NCI-H146 (cell line): ENCODE measurements at regions not wholly inside any gene's neighbourhood (a gene's known extent, or its start where the extent isn't known, plus 50 kb on each side); places are given as distances from the start of the nearest gene placed in this dataset.
"Not testable (repeated sequence)": the region's sequence is repeated elsewhere in the genome, so short reads cannot be mapped to it uniquely, and the experiment has no call there.

Experiments used
- DNase-seq: peaks from one replicate; lab custom pipeline; 2025; lab: John Stamatoyannopoulos, UW

DNA sequence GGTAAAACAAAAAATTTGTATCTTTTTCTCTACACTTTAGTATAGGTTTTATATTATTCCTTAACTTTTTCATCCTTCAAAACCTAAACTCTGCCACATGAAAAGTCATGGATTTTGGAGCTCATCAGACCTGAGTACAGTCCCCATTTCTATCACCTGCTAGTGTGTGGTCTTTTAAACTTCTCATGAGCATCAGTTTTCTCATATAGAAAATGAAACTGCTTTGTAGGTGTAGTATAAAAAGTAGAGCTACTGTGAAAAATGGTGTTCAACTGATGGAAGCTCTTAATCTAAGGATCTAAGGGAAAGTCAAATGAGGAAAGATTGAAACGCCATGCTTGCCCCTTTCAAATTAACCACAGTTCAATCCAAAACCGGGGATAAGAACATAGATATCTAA, 686.5 kb downstream of the MECOM start:
- no peak for DNase-seq

DNA sequence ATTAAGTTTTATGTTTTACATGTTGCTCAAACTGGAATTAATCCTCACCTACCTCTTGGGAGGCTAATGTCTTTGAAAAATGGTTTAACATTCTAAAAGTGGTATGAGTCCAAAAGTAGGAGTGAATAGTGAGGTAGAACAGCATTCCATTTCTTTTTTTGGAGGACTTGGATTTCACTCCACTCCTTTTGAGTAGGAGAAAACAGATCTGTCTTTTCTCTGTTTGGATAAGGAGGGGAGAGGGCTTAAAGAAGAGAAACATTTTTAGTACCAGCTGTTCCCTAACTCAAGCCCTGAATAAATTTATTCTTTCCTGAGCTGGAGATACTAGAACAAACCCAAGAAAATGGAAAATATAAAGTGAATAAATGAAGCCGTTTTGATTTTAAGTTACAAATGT, 687.9 kb downstream of the MECOM start:
- DNase-seq = no peak

DNA sequence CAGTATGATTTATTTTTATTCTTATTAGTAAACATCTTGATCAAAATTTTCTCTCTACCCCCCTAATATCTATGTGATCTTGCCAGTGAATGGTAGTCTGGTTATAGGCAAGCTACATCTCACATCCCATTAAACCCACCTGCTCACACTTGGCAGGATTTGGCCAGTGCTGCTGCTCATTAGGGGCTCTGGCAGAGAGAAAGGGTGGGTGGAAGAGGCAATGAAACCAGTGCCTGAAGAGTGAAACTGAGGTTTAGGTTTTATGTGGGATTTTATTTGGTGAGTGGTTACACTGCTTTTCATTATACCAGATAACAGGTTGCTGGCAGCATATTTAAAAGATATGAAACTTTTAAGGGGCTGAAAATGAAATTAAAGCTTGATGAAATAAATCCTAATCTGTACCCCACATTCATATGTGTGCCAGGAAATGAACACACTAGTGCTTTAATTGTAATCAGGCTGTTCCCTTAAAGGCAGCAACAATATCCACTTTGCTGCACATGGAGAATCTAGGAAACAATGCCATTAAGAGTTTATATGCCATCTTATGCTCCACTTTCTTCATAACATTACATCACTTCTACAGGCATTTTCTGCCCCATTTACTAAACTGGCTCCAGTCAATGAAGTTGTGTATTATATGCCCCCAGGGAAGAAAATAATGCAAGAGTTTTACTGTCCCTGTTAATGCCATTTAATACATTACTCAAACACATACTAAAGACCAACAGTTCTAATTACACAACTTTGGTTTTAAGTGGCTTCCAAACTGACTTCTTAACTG, 688.7 kb downstream of the MECOM start:
- no peak for DNase-seq

GRCh38 chr3:168973897-168974296, 689.6 kb downstream of the MECOM start:
- no peak for DNase-seq

GRCh38 chr3:168973206-168973605, 690.3 kb downstream of the MECOM start:
- no peak for DNase-seq

DNA sequence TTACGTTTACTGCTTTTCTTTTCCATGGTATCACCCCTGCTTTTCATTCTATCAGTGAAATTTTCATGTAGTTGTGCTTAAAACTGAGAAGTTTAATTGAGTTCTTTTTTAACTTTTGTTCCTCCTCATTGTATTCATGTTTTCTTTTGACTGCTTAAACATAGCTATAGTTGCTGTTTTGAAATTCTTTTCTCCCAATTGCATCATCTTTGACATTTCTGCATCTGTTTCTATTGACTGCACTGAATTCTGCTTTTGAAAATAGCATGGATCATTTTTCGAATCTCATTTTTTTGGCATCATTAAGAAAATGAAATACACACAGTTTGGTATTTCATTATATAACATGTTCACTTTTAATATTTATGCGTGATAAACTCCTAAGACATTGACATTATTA, 694.9 kb downstream of the MECOM start:
- DNase-seq = no peak

GRCh38 chr3:168964736-168965135, 698.8 kb downstream of the MECOM start:
- DNase-seq = no peak

DNA sequence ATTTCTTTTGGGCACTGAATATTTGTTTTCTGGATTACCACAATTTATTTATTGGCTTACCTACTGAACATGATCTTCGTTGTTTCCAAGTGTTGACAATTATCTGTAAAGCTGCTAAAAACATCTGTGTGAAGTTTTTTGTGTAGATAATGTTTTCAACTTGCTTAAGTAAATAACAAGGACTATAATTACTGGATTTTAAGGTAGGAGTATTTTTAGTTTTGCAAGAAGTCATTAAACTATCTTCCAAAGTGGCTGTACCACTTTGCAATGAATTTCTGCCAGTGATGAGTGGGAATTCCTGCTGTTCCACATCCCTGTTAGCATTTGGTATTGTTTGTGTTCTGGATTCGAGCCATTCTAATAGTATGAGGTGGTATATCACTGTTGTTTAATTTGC, 702.2 kb downstream of the MECOM start:
- no peak for DNase-seq

DNA sequence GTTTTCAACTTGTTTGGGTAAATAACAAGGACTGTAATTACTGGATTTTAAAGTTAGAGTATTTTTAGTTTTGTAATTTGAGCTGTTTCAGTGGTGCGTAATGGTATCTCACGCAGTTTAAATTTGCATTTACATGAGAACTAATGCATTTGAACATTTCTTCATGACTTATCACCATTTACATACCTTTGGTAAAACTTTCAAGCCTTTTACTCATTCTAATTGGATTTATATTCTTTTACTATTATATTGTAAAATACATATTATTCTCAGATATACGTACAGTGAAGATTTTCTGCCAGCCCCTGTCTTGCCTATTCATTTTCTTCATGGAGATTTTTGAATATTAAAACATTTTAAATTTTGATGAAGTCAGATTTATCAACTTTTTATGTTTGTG, 703.8 kb downstream of the MECOM start:
- DNase-seq = no peak

DNA sequence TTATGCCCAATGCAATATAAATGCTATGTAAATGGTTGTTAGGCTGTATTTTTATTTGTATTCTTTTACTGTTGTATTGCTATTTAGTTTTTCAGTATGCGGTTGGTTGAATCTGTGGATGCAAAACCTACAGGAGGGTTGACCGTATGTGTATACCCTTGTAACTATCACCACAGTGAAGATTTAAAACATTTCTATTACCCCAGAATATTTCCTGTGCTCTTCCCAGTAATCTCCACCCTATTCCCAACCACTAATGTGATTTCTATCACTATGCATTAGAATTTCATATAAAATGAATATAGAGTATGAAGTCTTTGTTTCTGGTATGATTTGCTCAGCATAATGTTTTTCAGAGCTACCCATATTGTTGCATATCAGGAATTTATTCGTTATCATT, 705.0 kb downstream of the MECOM start:
- DNase-seq = no peak

DNA sequence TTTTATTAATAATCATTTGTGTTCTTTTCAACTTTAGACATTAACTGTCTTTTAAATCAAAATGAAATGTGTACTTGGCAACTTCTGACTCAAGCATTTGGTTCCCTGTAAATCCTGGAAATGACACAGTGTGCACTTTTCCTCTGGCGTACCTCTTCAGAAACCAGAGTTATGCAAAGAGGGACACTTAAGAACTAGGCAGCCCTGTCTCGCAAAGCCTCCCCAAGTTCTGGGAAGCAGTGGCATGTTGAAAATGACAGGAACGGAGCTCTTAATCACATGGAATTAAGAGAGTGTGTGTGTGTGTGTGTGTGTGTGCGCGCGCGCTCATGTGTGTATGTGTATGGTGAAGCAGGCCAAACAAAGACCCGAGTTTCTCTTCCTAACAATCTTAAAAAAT, 707.4 kb downstream of the MECOM start:
- no peak for DNase-seq

GRCh38 chr3:168952551-168952950, 711.0 kb downstream of the MECOM start:
- DNase-seq = peak; percentile 11

GRCh38 chr3:168951884-168952283, 711.6 kb downstream of the MECOM start:
- DNase-seq = no peak

DNA sequence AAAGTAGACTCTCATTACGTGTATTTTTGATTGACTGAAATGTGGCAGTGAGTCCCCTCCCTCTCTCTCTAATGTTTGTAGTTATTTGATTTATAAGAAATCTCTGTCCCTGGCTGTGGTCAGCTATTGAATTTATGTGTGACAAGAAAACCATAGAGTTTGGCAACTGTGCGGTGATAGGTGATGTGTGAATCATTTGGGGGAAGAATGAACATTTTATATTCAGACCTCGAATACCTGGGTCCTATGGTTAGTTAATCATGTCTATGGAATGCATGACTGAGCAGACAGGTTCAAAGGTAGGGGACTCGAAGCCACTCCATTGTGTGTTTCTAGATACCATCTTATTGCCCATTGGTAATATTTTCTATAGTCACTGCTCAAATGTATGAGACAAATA, 712.1 kb downstream of the MECOM start:
- DNase-seq = no peak

GRCh38 chr3:168950622-168951021, 712.9 kb downstream of the MECOM start:
- no peak for DNase-seq

GRCh38 chr3:168939651-168940238, 723.8 kb downstream of the MECOM start:
- no peak for DNase-seq

- DNase-seq = no peak
Measured at GRCh38 chr3:168933614-168934013, 729.9 kb downstream of the MECOM start.

DNA sequence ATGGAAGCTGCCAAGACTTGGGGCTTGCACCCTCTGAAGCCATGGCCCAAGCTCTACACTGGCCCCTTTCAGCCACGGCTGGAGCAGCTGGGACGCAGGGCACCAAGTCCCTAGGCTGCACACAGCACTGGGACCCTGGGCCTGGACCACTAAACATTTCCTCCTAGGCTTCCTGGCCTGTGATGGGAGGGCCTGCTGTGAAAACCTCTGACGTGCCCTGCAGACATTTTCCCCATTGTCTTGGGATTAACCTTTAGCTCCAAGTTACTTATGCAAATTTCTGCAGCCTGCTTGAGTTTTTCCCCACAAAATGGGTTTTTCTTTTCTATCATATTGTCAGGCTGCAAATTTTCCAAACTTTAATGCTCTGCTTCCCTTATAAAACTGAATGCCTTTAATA, 733.5 kb downstream of the MECOM start:
- not testable (repeated sequence) for DNase-seq

- DNase-seq = no peak
Measured at GRCh38 chr3:168926426-168926825, 737.1 kb downstream of the MECOM start.

- DNase-seq = no peak
Measured at GRCh38 chr3:168925568-168925967, 737.9 kb downstream of the MECOM start.

DNA sequence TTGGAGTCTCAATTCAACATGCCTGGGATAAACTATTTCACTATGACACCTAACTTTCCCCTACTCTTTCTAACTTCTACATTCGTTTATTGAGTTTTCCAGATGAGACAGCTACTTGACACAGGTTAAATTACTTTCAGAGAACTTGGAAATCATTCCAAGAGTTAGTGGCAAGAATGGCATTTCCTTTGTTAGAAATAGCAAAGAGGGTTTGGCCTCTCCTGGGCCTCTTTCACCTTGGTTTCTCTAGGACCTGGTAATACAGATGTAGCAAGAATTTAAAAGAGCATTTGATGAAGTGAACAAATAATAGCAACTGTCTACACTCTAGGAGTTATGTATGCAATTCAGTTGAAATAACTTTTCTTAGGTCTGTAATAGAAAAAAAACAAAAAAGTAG, 748.9 kb downstream of the MECOM start:
- DNase-seq = no peak

DNA sequence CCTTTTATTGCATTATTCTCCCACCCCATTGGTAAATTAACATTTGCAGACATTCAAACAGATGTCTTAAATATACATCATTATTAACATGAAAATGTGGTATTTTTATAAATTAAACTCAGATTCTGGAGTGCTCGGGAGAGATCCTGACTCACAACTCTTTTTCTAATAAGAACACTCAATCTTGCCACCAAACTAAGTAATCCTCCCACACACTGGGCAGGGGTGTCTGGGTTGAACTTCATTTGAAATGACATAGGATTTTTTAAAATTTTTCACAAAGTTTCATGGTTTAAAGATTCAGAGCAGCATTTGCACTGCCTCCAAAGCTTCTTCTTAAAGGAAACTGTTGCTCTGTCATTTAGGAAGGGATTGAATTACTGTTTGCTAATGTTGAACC, 754.3 kb downstream of the MECOM start:
- no peak for DNase-seq

DNA sequence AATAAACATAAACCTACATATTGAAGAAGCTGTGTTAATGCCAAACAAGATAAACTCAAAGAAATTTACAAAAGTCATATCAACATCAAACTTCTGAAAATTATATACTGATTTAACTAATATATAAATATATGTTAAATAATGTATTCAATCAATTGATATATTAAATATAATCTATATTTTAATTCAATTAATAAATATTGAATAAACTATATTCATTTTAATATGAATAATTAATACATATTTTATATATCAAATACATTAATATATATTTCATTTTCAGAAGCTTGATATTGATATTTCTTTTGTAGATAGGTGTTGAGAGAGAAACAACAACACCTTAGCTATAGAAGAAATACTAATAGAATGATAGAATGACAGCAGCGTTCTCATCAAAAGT, 768.1 kb downstream of the MECOM start:
- no peak for DNase-seq

- DNase-seq = no peak
Measured at GRCh38 chr3:168894214-168894613, 769.3 kb downstream of the MECOM start.
